ENCODE measurements at regions not wholly inside any gene's neighbourhood (a gene's known extent, or its start where the extent isn't known, plus 50 kb on each side); places are given as distances from the start of the nearest gene placed in this dataset.

GRCh38 chr15:31557899-31558298 is 231.3 kb downstream of the KLF13 start:
- DNase-seq, result no peak

GRCh38 chr15:31558840-31559239 is 232.2 kb downstream of the KLF13 start:
- DNase-seq, result no peak

- no peak for DNase-seq
Measured at GRCh38 chr15:31559786-31560185, 233.2 kb downstream of the KLF13 start.

GRCh38 chr15:31560643-31561042 is 234.0 kb downstream of the KLF13 start:
- DNase-seq, result no peak

GRCh38 chr15:31561156-31561555 is 234.5 kb downstream of the KLF13 start:
- no peak for DNase-seq

- DNase-seq, result no peak
Measured at GRCh38 chr15:31563001-31563400, 236.4 kb downstream of the KLF13 start.

GRCh38 chr15:31563421-31563820 is 236.8 kb downstream of the KLF13 start:
- DNase-seq, result no peak

- no peak for DNase-seq
Measured at GRCh38 chr15:31567861-31568260, 241.2 kb downstream of the KLF13 start.

GRCh38 chr15:31569836-31570235 is 243.2 kb downstream of the KLF13 start:
- DNase-seq, result no peak

GRCh38 chr15:31570591-31570990 is 244.0 kb downstream of the KLF13 start:
- no peak for DNase-seq

- no peak for DNase-seq
Measured at GRCh38 chr15:31571676-31572075, 245.0 kb downstream of the KLF13 start.

- no peak for DNase-seq
Measured at GRCh38 chr15:31573759-31574158, 247.1 kb downstream of the KLF13 start.

- DNase-seq, result no peak
Measured at GRCh38 chr15:31574766-31575165, 248.1 kb downstream of the KLF13 start.

- DNase-seq, result no peak
Measured at GRCh38 chr15:31577108-31577507, 250.5 kb downstream of the KLF13 start.

GRCh38 chr15:31579282-31579681 is 252.6 kb downstream of the KLF13 start:
- DNase-seq, result no peak

- no peak for DNase-seq
Measured at GRCh38 chr15:31579976-31580375, 253.3 kb downstream of the KLF13 start.

- no peak for DNase-seq
Measured at GRCh38 chr15:31584195-31584594, 257.6 kb downstream of the KLF13 start.

- no peak for DNase-seq
Measured at GRCh38 chr15:31585240-31585639, 258.6 kb downstream of the KLF13 start.

- DNase-seq, result no peak
Measured at GRCh38 chr15:31586841-31587240, 260.2 kb downstream of the KLF13 start.

- no peak for DNase-seq
Measured at GRCh38 chr15:31587583-31587982, 260.9 kb downstream of the KLF13 start.

- no peak for DNase-seq
Measured at GRCh38 chr15:31590609-31591008, 264.0 kb downstream of the KLF13 start.

- DNase-seq, result no peak
Measured at GRCh38 chr15:31591908-31592307, 265.3 kb downstream of the KLF13 start.

- DNase-seq, result no peak
Measured at GRCh38 chr15:31597466-31597865, 270.8 kb downstream of the KLF13 start.

GRCh38 chr15:31598620-31599019 is 272.0 kb downstream of the KLF13 start:
- DNase-seq, result no peak

GRCh38 chr15:31605467-31605931 is 278.9 kb downstream of the KLF13 start:
- DNase-seq, result no peak

GRCh38 chr15:31606194-31606669 is 279.6 kb downstream of the KLF13 start:
- no peak for DNase-seq
